AG04450 (cell line): ENCODE measurements at regions not wholly inside any gene's neighbourhood (a gene's known extent, or its start where the extent isn't known, plus 50 kb on each side); places are given as distances from the start of the nearest gene placed in this dataset.

Experiments
- CTCF ChIA-PET: fragments of 300-600, 350-600 bp; formaldehyde crosslinking; extraction: SDS; loops from one replicate; lab custom pipeline; 2022; ENCODE audit warnings: antibody characterized with exemption, inconsistent platforms; lab: Charles Lee
- POLR2A ChIA-PET: fragments of 350-600 bp; formaldehyde crosslinking; extraction: SDS; loops from one replicate; lab custom pipeline; 2021; ENCODE audit warnings: antibody characterized with exemption, inconsistent platforms; lab: Yijun Ruan, JAX
- DNase-seq: peaks from one replicate; pipeline ENCODE4 v3.0.0-alpha.2; 2011; ENCODE audit warnings: low read depth, low spot score
- H3K27ac ChIP-seq: one replicate; pipeline ENCODE4 v1.5.1; 2012; ENCODE audit warnings: low read depth, low read length, control low read depth
- H3K27me3 ChIP-seq: one replicate; pipeline ENCODE4 v1.6.0; 2012; ENCODE audit warnings: low read length; ENCODE audit not compliant: control insufficient read depth, insufficient read depth
- H3K4me3 ChIP-seq: 2 replicates; pipeline ENCODE4 v1.5.1; 2011; ENCODE audit warnings: mild to moderate bottlenecking, low read depth, low read length, control low read depth
- H3K9me3 ChIP-seq: 2 replicates; pipeline ENCODE4 v1.5.1; 2012; ENCODE audit warnings: low read length; ENCODE audit not compliant: control insufficient read depth, insufficient read depth
- TF ChIP-seq, protein P1 (sequence below): IDR thresholded peaks from 2 replicates; pipeline ENCODE4 v1.5.1; 2011; ENCODE audit warnings: low read depth, low read length, control low read depth, inconsistent platforms

DNA sequence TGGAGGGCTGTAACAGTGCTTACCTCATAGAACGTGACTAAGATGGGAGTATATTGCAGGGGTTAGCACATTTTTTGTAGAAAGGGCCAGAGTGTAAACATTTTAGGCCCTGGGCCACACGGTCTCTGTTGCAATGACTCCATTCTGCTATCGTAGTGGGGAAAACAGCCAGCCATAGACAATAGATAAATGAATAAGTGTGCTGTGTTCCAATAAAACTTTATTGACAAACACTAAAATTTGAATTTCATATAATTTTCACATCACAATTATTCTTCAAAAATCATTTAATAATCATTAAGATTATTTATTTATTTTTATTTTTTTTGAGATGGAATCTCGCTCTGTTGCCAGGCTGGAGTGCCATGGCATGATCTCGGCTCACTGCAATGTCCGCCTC, 478.6 kb downstream of the SHQ1 start:
- CTCF ChIA-PET = interaction anchor here (0.7 kb wide), 1 partner anchor 238 kb away, joined by 3 read pairs; no protein-coding TSS in a partner anchor
- TF ChIP-seq, protein P1, sequence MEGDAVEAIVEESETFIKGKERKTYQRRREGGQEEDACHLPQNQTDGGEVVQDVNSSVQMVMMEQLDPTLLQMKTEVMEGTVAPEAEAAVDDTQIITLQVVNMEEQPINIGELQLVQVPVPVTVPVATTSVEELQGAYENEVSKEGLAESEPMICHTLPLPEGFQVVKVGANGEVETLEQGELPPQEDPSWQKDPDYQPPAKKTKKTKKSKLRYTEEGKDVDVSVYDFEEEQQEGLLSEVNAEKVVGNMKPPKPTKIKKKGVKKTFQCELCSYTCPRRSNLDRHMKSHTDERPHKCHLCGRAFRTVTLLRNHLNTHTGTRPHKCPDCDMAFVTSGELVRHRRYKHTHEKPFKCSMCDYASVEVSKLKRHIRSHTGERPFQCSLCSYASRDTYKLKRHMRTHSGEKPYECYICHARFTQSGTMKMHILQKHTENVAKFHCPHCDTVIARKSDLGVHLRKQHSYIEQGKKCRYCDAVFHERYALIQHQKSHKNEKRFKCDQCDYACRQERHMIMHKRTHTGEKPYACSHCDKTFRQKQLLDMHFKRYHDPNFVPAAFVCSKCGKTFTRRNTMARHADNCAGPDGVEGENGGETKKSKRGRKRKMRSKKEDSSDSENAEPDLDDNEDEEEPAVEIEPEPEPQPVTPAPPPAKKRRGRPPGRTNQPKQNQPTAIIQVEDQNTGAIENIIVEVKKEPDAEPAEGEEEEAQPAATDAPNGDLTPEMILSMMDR = no peak
- DNase-seq = no peak
- Histone ChIP-seq H3K27ac (no peak overlapping the region), H3K4me3 (no peak overlapping the region), H3K27me3 (no peaks in the 10 kb centered on the region), H3K9me3 (no peaks in the 10 kb centered on the region; the same call in 1 of the 2 replicates)
- POLR2A ChIA-PET = no interaction called here

DNA sequence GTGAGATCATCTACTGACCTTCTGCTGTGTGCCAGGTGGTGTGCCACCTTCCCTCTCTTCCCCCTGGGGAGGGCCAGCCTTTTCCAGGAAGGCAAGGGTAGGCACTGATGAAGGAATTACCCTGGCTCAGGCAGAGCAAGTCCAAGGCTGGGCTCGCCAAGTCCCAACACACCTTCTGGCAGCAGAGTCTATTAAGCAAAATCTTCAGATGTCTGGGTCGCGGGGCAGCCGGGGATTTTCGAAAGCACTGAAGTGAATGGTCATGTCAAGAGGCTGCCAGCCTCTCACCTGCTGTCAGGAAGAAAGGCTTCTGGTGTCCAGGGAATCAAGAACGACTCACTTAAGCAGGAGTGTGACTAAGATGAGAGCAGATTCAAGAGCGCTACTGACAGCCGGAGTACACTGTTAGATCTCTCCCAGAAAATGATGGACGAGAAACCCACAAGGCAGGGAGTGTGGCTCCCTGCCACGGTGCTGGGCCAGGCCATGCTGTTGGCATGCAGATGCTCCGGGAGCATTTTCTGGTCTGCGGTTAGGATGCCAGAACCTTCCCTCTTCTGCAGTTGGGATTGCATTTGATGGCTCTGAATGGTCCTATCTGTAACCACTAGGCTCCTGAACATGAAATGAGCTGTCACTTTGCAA, 479.8 kb downstream of the SHQ1 start:
- no peak for DNase-seq
- Histone ChIP-seq H3K27ac (no peak overlapping the region), H3K27me3 (peaks cover 5% of the 10 kb centered on the region), H3K9me3 (no peaks in the 10 kb centered on the region; the same call in 1 of the 2 replicates), H3K4me3 (no peak overlapping the region)
- ChIA-PET POLR2A (no interaction called here), CTCF (no interaction called here)
- TF ChIP-seq, protein P1 = no peak

DNA sequence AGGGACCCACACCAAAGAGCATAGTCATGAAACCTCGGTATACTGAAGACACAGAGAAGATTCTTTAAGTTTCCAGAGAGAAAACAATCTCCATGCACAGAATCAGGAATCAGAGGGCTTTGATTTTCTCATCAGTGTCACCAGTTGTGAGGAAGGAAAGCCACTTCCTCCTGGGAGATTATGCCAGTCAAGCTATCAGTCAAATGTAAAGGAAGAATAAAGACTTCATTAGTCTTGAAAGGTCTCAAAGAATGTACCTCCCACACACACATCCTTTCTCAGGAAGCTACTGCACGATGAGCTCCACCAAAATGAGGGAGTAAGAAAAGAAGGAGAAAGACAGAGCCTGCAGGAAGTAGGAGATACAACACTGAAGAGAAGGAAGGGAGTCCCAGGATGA, 486.3 kb downstream of the SHQ1 start:
- TF ChIP-seq, protein P1 = no peak
- H3K4me3 ChIP-seq = no peak overlapping the region
- no peaks in the 10 kb centered on the region for H3K9me3 ChIP-seq
- H3K27ac ChIP-seq = no peak overlapping the region
- ChIA-PET CTCF (no interaction called here), POLR2A (no interaction called here)
- no peak for DNase-seq
- H3K27me3 ChIP-seq = peaks cover 23% of the 10 kb centered on the region

DNA sequence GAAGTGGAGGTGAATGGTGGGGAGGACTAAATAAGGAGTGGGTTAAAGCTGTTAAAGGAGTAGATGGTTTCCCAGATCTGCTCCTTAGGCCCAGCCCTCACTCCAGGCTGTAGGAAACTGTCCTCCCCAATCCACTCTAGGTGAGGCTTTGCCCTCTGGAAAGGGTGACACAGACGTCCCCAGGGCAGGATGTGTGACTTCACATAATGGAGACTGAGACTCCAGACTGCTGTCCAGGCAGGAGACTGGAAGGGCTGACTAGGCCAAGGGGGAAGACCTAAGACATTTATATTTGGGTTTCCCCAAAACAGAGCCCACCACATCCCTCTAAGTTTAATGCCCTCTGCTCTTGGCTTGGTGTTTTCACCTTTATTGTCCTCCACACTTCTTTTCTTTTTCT, 488.5 kb downstream of the SHQ1 start:
- ChIA-PET POLR2A (no interaction called here), CTCF (no interaction called here)
- Histone ChIP-seq H3K9me3 (no peaks in the 10 kb centered on the region), H3K4me3 (no peak overlapping the region), H3K27me3 (peaks cover 23% of the 10 kb centered on the region), H3K27ac (no peak overlapping the region)
- no peak for DNase-seq
- TF ChIP-seq, protein P1 = no peak

DNA sequence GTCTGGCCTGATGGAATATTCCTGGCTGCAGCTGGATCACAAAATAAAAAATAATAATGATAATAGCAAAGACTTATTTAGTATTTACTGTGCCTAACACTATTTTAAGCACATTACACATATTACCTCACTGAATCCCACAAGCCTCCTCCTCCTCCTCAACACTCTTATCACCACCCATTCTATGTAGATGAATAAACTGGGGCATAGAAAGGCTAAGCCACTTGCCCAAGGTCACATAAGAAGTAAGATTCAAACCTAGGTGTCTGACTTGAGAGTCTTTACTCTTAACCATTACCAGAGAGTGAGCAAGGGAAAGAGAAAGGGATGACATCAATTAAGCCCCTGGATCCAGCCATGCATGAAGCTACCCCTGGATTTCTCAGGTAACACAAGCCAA, 493.1 kb downstream of the SHQ1 start:
- TF ChIP-seq, protein P1 = no peak
- Histone ChIP-seq H3K27ac (no peak overlapping the region), H3K27me3 (peaks cover 7% of the 10 kb centered on the region), H3K4me3 (no peak overlapping the region), H3K9me3 (no peaks in the 10 kb centered on the region)
- ChIA-PET POLR2A (no interaction called here), CTCF (no interaction called here)
- no peak for DNase-seq
